IMR-90 (cell line): ENCODE measurements at regions not wholly inside any gene's neighbourhood (a gene's known extent, or its start where the extent isn't known, plus 50 kb on each side); places are given as distances from the start of the nearest gene placed in this dataset.

Experiments used
- ATAC-seq: fragments of 200-7000 bp; cut with Tn5 transposase; 2 replicates; pipeline ENCODE4 v1.9.1; 2020; ENCODE audit warnings: low read depth, mild to moderate bottlenecking, moderate library complexity
- BruUV-seq: library from RNA; stranded (reverse); fragments of 400-500 nt; replicated peaks from 2 replicates; lab custom pipeline; 2021; lab: Mats Ljungman, UMichigan
- CTCF ChIA-PET: fragments of 300-600 bp; formaldehyde crosslinking; extraction: SDS; loops from one replicate; lab custom pipeline; 2021; ENCODE audit warnings: antibody characterized with exemption; lab: Yijun Ruan, JAX
- POLR2A ChIA-PET: fragments of 300-600 bp; sonication (Branson Sonifier 250); formaldehyde crosslinking; loops from one replicate; lab custom pipeline; 2022; ENCODE audit warnings: antibody characterized with exemption; ENCODE audit not compliant: unreplicated experiment; lab: Charles Lee
- DNase-seq: peaks from one replicate; pipeline ENCODE4 v3.0.0; 2013
- H2AFZ ChIP-seq: replicated peaks from 2 replicates; pipeline ENCODE3; 2013; ENCODE audit warnings: low read length, mild to moderate bottlenecking; ENCODE audit not compliant: poor library complexity
- H2AK5ac ChIP-seq: 2 replicates; pipeline ENCODE4 v1.6.1; 2013; ENCODE audit warnings: low read depth, low read length, inconsistent platforms
- H2AK9ac ChIP-seq: replicated peaks from 2 replicates; pipeline ENCODE3; 2013; ENCODE audit warnings: mild to moderate bottlenecking, low read depth, low read length, moderate library complexity; ENCODE audit not compliant: poor library complexity
- H2BK120ac ChIP-seq: 2 replicates; pipeline ENCODE4 v1.6.1; 2013; ENCODE audit warnings: low read depth, low read length, inconsistent platforms
- H2BK15ac ChIP-seq: 3 replicates; pipeline ENCODE4 v1.6.1; 2013; ENCODE audit warnings: low read depth, low read length, inconsistent platforms
- H2BK20ac ChIP-seq: 2 replicates; pipeline ENCODE4 v1.6.1; 2013; ENCODE audit warnings: low read depth, mild to moderate bottlenecking, inconsistent platforms, low read length, moderate library complexity
- H2BK5ac ChIP-seq: 2 replicates; pipeline ENCODE4 v1.6.1; 2013; ENCODE audit warnings: mild to moderate bottlenecking, low read depth, low read length, inconsistent platforms; ENCODE audit not compliant: poor library complexity, severe bottlenecking
- H3K14ac ChIP-seq: replicated peaks from 2 replicates; pipeline ENCODE4 v1.6.1; 2013; ENCODE audit warnings: low read depth, low read length, inconsistent platforms
- H3K18ac ChIP-seq: 2 replicates; pipeline ENCODE4 v1.6.1; 2013; ENCODE audit warnings: low read depth, low read length, control low read depth
- H3K23ac ChIP-seq: 2 replicates; pipeline ENCODE4 v1.6.1; 2013; ENCODE audit warnings: low read depth, low read length, inconsistent platforms
- H3K27ac ChIP-seq: 2 replicates; pipeline ENCODE4 v1.5.1; 2013; ENCODE audit warnings: mild to moderate bottlenecking, control low read depth, low read length; ENCODE audit not compliant: insufficient read depth
- H3K27me3 ChIP-seq: 2 replicates; pipeline ENCODE4 v1.6.1; 2013; ENCODE audit warnings: low read length; ENCODE audit not compliant: control insufficient read depth, insufficient read depth
- H3K36me3 ChIP-seq: 2 replicates; pipeline ENCODE4 v1.6.1; 2013; ENCODE audit warnings: low read length, mixed read lengths; ENCODE audit not compliant: control insufficient read depth, insufficient read depth
- H3K4ac ChIP-seq: 2 replicates; pipeline ENCODE4 v1.6.1; 2013; ENCODE audit warnings: low read depth, low read length, inconsistent platforms
- H3K4me1 ChIP-seq: 2 replicates; pipeline ENCODE4 v1.6.1; 2013; ENCODE audit warnings: low read length, mixed read lengths; ENCODE audit not compliant: control insufficient read depth, insufficient read depth
- H3K4me2 ChIP-seq: 2 replicates; pipeline ENCODE4 v1.6.1; 2013; ENCODE audit warnings: low read depth, mild to moderate bottlenecking, control low read depth, low read length, moderate library complexity
- H3K4me3 ChIP-seq: 2 replicates; pipeline ENCODE4 v1.5.1; 2013; ENCODE audit warnings: low read depth, mild to moderate bottlenecking, control low read depth, low read length, moderate library complexity; ENCODE audit not compliant: insufficient read depth
- H3K56ac ChIP-seq: 2 replicates; pipeline ENCODE4 v1.6.1; 2013; ENCODE audit warnings: low read length, inconsistent platforms; ENCODE audit not compliant: insufficient read depth; ENCODE audit errors: extremely low read depth
- H3K79me1 ChIP-seq, 2 experiments: 2 replicates each; pipeline ENCODE4 v1.6.1; 2013; ENCODE audit warnings: low read length in 2 of 2, inconsistent platforms in 1 of 2, low read depth in 1 of 2
- H3K9ac ChIP-seq: 2 replicates; pipeline ENCODE4 v1.6.1; 2013; ENCODE audit warnings: low read depth, low read length, control low read depth
- H3K9me1 ChIP-seq: 2 replicates; pipeline ENCODE4 v1.6.1; 2013; ENCODE audit warnings: low read length, inconsistent platforms; ENCODE audit not compliant: insufficient read depth
- H3K9me3 ChIP-seq: 2 replicates; pipeline ENCODE4 v1.6.1; 2013; ENCODE audit warnings: low read length; ENCODE audit not compliant: control insufficient read depth, insufficient read depth
- H4K20me1 ChIP-seq: 2 replicates; pipeline ENCODE4 v1.6.1; 2013; ENCODE audit warnings: low read length, inconsistent platforms; ENCODE audit not compliant: insufficient read depth
- H4K5ac ChIP-seq: 2 replicates; pipeline ENCODE4 v1.6.1; 2013; ENCODE audit warnings: mild to moderate bottlenecking, low read depth, low read length, control low read depth
- H4K8ac ChIP-seq, 2 experiments: 2 replicates each; pipeline ENCODE4 v1.6.1; 2013; ENCODE audit warnings: low read depth in 2 of 2, low read length in 2 of 2, control low read depth in 1 of 2, inconsistent platforms in 1 of 2
- H4K91ac ChIP-seq: 2 replicates; pipeline ENCODE4 v1.6.1; 2013; ENCODE audit warnings: low read depth, low read length, inconsistent platforms; ENCODE audit not compliant: insufficient read depth
- BHLHE40 ChIP-seq: fragments of 150-350 bp; IDR thresholded peaks from 2 replicates; pipeline ENCODE4 v1.6.1; 2016; ENCODE audit warnings: mild to moderate bottlenecking, low read depth, low read length
- CEBPB ChIP-seq: IDR thresholded peaks from 2 replicates; pipeline ENCODE4 v1.6.1; 2012; ENCODE audit warnings: low read depth, low read length, improper control_type of control experiment
- CHD1 ChIP-seq: IDR thresholded peaks from 2 replicates; pipeline ENCODE4 v1.6.1; 2012; ENCODE audit warnings: low read depth, low read length, improper control_type of control experiment
- ELK1 ChIP-seq: fragments of 150-350 bp; IDR thresholded peaks from 2 replicates; pipeline ENCODE4 v1.6.1; 2016; ENCODE audit warnings: low read depth, mild to moderate bottlenecking, low read length, moderate library complexity, borderline replicate concordance
- FOS ChIP-seq: fragments of 150-350 bp; IDR thresholded peaks from 2 replicates; pipeline ENCODE4 v1.6.1; 2016; ENCODE audit warnings: low read depth, low read length
- MAFK ChIP-seq: IDR thresholded peaks from 2 replicates; pipeline ENCODE4 v1.6.1; 2012; ENCODE audit warnings: low read depth, low read length, improper control_type of control experiment
- MAZ ChIP-seq: IDR thresholded peaks from 2 replicates; pipeline ENCODE4 v1.6.1; 2012; ENCODE audit warnings: low read depth, mild to moderate bottlenecking, low read length, improper control_type of control experiment, moderate library complexity, borderline replicate concordance
- MXI1 ChIP-seq: IDR thresholded peaks from 2 replicates; pipeline ENCODE4 v1.6.1; 2012; ENCODE audit warnings: low read depth, mild to moderate bottlenecking, low read length, moderate library complexity, borderline replicate concordance
- NFE2L2 ChIP-seq: fragments of 150-350 bp; IDR thresholded peaks from 2 replicates; pipeline ENCODE4 v1.6.1; 2016; ENCODE audit warnings: low read depth, mild to moderate bottlenecking, low read length
- POLR2A ChIP-seq: IDR thresholded peaks from 2 replicates; pipeline ENCODE4 v1.6.1; 2012; ENCODE audit warnings: mild to moderate bottlenecking, low read depth, low read length
- RAD21 ChIP-seq: IDR thresholded peaks from 2 replicates; pipeline ENCODE4 v1.6.1; 2012; ENCODE audit warnings: low read length, improper control_type of control experiment
- RCOR1 ChIP-seq: IDR thresholded peaks from 2 replicates; pipeline ENCODE4 v1.6.1; 2012; ENCODE audit warnings: mild to moderate bottlenecking, low read length, improper control_type of control experiment; ENCODE audit not compliant: insufficient replicate concordance
- RFX5 ChIP-seq: IDR thresholded peaks from 2 replicates; pipeline ENCODE4 v1.8.0; 2012; ENCODE audit warnings: low read depth, mild to moderate bottlenecking, low read length, moderate library complexity
- SMC3 ChIP-seq: fragments of 150-350 bp; IDR thresholded peaks from 2 replicates; pipeline ENCODE4 v1.6.1; 2016; ENCODE audit warnings: low read depth, mild to moderate bottlenecking, antibody characterized with exemption, low read length, moderate library complexity
- WGBS, 2 experiments: methylation state at CpG; one replicate each; pipeline versions ENCODE4 v1.1.5 to v1.1.7; 2013; ENCODE audit warnings: missing lambda C conversion rate in 2 of 2; ENCODE audit not compliant: insufficient read length in 1 of 2; ENCODE audit errors: extremely low coverage in 2 of 2; 5-methylcytosine and 5-hydroxymethylcytosine counted together
- dilution Hi-C: fragments of 300-500 bp; cut with HindIII; formaldehyde crosslinking; loops from one replicate; pipeline ENCODE4 v1.14.3; 2018; ENCODE audit warnings: low sequenced_read_pairs; ENCODE audit not compliant: unreplicated experiment
- in situ Hi-C: fragments of 300-500 bp; cut with MboI; formaldehyde crosslinking; loops from 3 replicates; pipeline ENCODE4 v1.14.3; 2019; ENCODE audit warnings: low sequenced_read_pairs, inconsistent platforms, mixed read lengths
- intact Hi-C: fragments of 100-400 bp; cut with micrococcal nuclease; formaldehyde crosslinking; loops from 2 replicates; pipeline ENCODE4 v1.10.0; 2022
- TF ChIP-seq, protein P1 (sequence below): fragments of 150-350 bp; IDR thresholded peaks from 2 replicates; pipeline ENCODE4 v1.6.1; 2017; ENCODE audit warnings: mild to moderate bottlenecking, antibody characterized with exemption, low read length, low read depth
- TF ChIP-seq, protein P2 (sequence below): conservative IDR thresholded peaks from 2 replicates; pipeline ENCODE4 v1.5.1; 2012; ENCODE audit warnings: mild to moderate bottlenecking, low read depth, low read length, improper control_type of control experiment

DNA sequence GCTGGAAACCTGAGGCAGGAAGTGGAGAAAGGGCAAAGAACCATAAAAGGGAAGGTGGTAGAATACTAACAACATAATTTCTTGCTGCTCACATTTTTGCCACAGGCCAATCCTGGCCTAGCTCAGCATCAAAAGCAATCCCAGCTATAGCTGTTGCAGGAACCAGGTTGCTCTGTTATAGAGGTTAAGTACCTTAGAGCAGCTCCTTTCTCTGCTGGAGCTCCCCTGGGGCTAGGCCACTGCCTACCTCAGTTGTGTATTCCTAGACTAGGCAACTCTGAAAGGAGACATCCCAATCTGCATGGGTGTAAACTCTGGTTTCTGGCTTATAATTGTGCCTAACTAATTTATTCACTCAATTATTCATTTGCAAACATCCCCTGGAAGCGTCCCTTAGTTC is 108.4 kb downstream of the ZNF365 start:
- in situ Hi-C loops (no loop called here), intact Hi-C loops (no loop called here), dilution Hi-C loops (no loop called here)
- no peak overlapping the region for H4K8ac ChIP-seq
- no peak overlapping the region for H2BK5ac ChIP-seq
- H3K4ac ChIP-seq: no peak overlapping the region
- H3K4me1 ChIP-seq: no peaks in the 10 kb centered on the region
- WGBS, 2 experiments: no CpG with 5 or more reads among the region's 1 CpG
- no peak overlapping the region for H2BK20ac ChIP-seq
- H2AFZ ChIP-seq: no peak overlapping the region
- no peak overlapping the region for H3K56ac ChIP-seq
- H2BK120ac ChIP-seq: no peak overlapping the region
- no peak overlapping the region for H2AK5ac ChIP-seq
- no peak overlapping the region for H2AK9ac ChIP-seq
- ATAC-seq (no peak), DNase-seq (no peak)
- no peaks in the 10 kb centered on the region for H3K79me1 ChIP-seq
- no peak overlapping the region for H4K91ac ChIP-seq
- no peak overlapping the region for H3K4me2 ChIP-seq
- no peak overlapping the region for H3K9ac ChIP-seq
- H3K27me3 ChIP-seq: peaks cover 10% of the 10 kb centered on the region
- no peaks in the 10 kb centered on the region for H4K20me1 ChIP-seq
- no peak overlapping the region for H3K14ac ChIP-seq
- no peak overlapping the region for H3K18ac ChIP-seq
- H3K4me3 ChIP-seq: no peak overlapping the region
- ChIA-PET CTCF (no interaction called here), POLR2A (no interaction called here)
- H4K5ac ChIP-seq: no peak overlapping the region
- H3K27ac ChIP-seq: no peak overlapping the region
- no peaks in the 10 kb centered on the region for H3K9me1 ChIP-seq
- H2BK15ac ChIP-seq: no peak overlapping the region
- TF ChIP-seq CHD1: no peak
- TF ChIP-seq BHLHE40: no peak
- no peak for TF ChIP-seq CEBPB
- TF ChIP-seq, protein P1, sequence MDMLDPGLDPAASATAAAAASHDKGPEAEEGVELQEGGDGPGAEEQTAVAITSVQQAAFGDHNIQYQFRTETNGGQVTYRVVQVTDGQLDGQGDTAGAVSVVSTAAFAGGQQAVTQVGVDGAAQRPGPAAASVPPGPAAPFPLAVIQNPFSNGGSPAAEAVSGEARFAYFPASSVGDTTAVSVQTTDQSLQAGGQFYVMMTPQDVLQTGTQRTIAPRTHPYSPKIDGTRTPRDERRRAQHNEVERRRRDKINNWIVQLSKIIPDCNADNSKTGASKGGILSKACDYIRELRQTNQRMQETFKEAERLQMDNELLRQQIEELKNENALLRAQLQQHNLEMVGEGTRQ: no peak
- no peak for TF ChIP-seq SMC3
- TF ChIP-seq RFX5: no peak
- TF ChIP-seq, protein P2, sequence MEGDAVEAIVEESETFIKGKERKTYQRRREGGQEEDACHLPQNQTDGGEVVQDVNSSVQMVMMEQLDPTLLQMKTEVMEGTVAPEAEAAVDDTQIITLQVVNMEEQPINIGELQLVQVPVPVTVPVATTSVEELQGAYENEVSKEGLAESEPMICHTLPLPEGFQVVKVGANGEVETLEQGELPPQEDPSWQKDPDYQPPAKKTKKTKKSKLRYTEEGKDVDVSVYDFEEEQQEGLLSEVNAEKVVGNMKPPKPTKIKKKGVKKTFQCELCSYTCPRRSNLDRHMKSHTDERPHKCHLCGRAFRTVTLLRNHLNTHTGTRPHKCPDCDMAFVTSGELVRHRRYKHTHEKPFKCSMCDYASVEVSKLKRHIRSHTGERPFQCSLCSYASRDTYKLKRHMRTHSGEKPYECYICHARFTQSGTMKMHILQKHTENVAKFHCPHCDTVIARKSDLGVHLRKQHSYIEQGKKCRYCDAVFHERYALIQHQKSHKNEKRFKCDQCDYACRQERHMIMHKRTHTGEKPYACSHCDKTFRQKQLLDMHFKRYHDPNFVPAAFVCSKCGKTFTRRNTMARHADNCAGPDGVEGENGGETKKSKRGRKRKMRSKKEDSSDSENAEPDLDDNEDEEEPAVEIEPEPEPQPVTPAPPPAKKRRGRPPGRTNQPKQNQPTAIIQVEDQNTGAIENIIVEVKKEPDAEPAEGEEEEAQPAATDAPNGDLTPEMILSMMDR: no peak
- TF ChIP-seq RCOR1: no peak
- no peak for TF ChIP-seq NFE2L2
- TF ChIP-seq FOS: no peak
- no peak for TF ChIP-seq MXI1
- TF ChIP-seq MAZ: no peak
- no peak for TF ChIP-seq ELK1
- TF ChIP-seq POLR2A: no peak
- TF ChIP-seq MAFK: no peak
- TF ChIP-seq RAD21: no peak
- H3K23ac ChIP-seq: no peak overlapping the region
- BruUV-seq: no TSS peak
- H3K36me3 ChIP-seq: no peaks in the 10 kb centered on the region
- no peaks in the 10 kb centered on the region for H3K9me3 ChIP-seq
